ENCODE measurements at regions not wholly inside any gene's neighbourhood (a gene's known extent, or its start where the extent isn't known, plus 50 kb on each side); places are given as distances from the start of the nearest gene placed in this dataset.

DNA sequence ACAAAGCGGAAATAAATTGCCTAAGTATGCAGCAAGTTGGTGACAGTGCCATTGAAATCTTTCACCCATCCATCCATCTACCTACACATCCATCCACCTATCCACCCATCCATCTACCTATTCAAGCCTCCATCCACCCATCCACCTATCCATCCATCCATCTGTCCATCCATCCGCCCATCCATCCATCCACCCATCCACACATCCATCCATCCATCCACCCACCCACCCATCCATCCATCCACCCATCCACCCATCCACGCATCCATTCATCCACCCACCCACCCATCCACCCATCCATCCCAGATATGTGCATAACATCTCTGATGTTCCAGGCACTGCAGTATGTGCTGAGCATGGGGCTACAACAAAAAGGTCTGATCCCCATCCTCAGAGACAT is 277.5 kb downstream of the IRF8 start:
- peaks cover 0 to under 1% of the 10 kb centered on the region in 2 experiments; a peak in 1 of 4 replicates for H3K4me1 ChIP-seq (ENCODE audit: control insufficient read depth in 1 of 2, insufficient read depth in 2 of 2, low read length in 2 of 2)
- ChIA-PET POLR2A (no interaction called here), CTCF (no interaction called here), RAD21 (ENCODE audit: low non-redundant PET in 1 of 2, low total read pairs in 2 of 2, uncharacterized antibody in 2 of 2, unreplicated experiment in 2 of 2) (no interaction called here)
- no peak for TF ChIP-seq EZH2 (IDR thresholded peaks at IDR 0.05)
- no peak for TF ChIP-seq ZNF274 (IDR thresholded peaks at IDR 0.05; ENCODE audit: low read depth, low read length)
- no peak for TF ChIP-seq ZFX (IDR thresholded peaks at IDR 0.05)
- TF ChIP-seq, protein P1, sequence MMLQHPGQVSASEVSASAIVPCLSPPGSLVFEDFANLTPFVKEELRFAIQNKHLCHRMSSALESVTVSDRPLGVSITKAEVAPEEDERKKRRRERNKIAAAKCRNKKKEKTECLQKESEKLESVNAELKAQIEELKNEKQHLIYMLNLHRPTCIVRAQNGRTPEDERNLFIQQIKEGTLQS (IDR thresholded peaks at IDR 0.05) = no peak
- TF ChIP-seq, protein P2, sequence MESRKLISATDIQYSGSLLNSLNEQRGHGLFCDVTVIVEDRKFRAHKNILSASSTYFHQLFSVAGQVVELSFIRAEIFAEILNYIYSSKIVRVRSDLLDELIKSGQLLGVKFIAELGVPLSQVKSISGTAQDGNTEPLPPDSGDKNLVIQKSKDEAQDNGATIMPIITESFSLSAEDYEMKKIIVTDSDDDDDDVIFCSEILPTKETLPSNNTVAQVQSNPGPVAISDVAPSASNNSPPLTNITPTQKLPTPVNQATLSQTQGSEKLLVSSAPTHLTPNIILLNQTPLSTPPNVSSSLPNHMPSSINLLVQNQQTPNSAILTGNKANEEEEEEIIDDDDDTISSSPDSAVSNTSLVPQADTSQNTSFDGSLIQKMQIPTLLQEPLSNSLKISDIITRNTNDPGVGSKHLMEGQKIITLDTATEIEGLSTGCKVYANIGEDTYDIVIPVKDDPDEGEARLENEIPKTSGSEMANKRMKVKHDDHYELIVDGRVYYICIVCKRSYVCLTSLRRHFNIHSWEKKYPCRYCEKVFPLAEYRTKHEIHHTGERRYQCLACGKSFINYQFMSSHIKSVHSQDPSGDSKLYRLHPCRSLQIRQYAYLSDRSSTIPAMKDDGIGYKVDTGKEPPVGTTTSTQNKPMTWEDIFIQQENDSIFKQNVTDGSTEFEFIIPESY (IDR thresholded peaks at IDR 0.05; ENCODE audit: extremely low read depth, insufficient replicate concordance, low read length) = no peak
- TF ChIP-seq SP1 (IDR thresholded peaks at IDR 0.05; ENCODE audit: low read depth) = no peak
- no peak for TF ChIP-seq ELF1 (IDR thresholded peaks at IDR 0.05; ENCODE audit: borderline replicate concordance, low read depth)
- TF ChIP-seq, protein P3, sequence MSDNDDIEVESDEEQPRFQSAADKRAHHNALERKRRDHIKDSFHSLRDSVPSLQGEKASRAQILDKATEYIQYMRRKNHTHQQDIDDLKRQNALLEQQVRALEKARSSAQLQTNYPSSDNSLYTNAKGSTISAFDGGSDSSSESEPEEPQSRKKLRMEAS (IDR thresholded peaks at IDR 0.05) = no peak
- no peak for TF ChIP-seq EZH2phosphoT487 (IDR thresholded peaks at IDR 0.05; ENCODE audit: borderline replicate concordance)
- no peak for TF ChIP-seq JUND (IDR thresholded peaks at IDR 0.05)
- no peak for TF ChIP-seq RAD21 (IDR thresholded peaks at IDR 0.05; ENCODE audit: low read depth)
- no peak for TF ChIP-seq YY1 (IDR thresholded peaks at IDR 0.05; ENCODE audit: extremely low read depth, insufficient replicate concordance, low read depth, low read length)
- TF ChIP-seq POLR2AphosphoS5 (IDR thresholded peaks at IDR 0.05; ENCODE audit: low read depth, low read length) = no peak
- no peak for ATAC-seq
- no TSS peak for BruUV-seq (replicated peaks)
- no peaks in the 10 kb centered on the region for H3K36me3 ChIP-seq (ENCODE audit: control insufficient read depth in 1 of 2, insufficient read depth in 2 of 2, low read length in 2 of 2)
- peaks cover 70% of the 10 kb centered on the region for H3K27me3 ChIP-seq (ENCODE audit: insufficient read depth, low read length)
- no peaks in the 10 kb centered on the region for H4K20me1 ChIP-seq (ENCODE audit: insufficient read depth)
- H3K9ac ChIP-seq (ENCODE audit: low read length) = no peak overlapping the region
- no peak overlapping the region for H3K4me3 ChIP-seq (replicated peaks in 1 of 2; ENCODE audit: low read depth in 1 of 2, low read length in 2 of 2)
- H3K27ac ChIP-seq (ENCODE audit: low read depth, low read length) = no peak overlapping the region
- no peak overlapping the region for H3K4me2 ChIP-seq (ENCODE audit: low read length)
- no peaks in the 10 kb centered on the region for H3K9me3 ChIP-seq (ENCODE audit: control insufficient read depth in 1 of 2, insufficient read depth in 1 of 2, low read depth in 1 of 2, low read length in 2 of 2)
- H3K9me2 ChIP-seq (ENCODE audit: insufficient read depth) = no peaks in the 10 kb centered on the region
- no peak for DNase-seq (ENCODE audit: low read depth, low spot score)
- H3K79me2 ChIP-seq (ENCODE audit: insufficient read depth, low read length) = no peaks in the 10 kb centered on the region
- intact Hi-C loops (cut with micrococcal nuclease) = no loop called here
- H2AFZ ChIP-seq (ENCODE audit: low read depth, low read length, poor library complexity, severe bottlenecking) = no peak overlapping the region
